Activated T-helper 9 cell treated with anti-CD3 and anti-CD28 coated beads, Interleukin-2, amount 50 U/mL, for 16 hours (primary cell): ENCODE measurements at regions not wholly inside any gene's neighbourhood (a gene's known extent, or its start where the extent isn't known, plus 50 kb on each side); places are given as distances from the start of the nearest gene placed in this dataset.

Experiments
- DNase-seq: peaks from one replicate; pipeline ENCODE4 v3.0.0-alpha.2; 2020; ENCODE audit warnings: low read depth

DNA sequence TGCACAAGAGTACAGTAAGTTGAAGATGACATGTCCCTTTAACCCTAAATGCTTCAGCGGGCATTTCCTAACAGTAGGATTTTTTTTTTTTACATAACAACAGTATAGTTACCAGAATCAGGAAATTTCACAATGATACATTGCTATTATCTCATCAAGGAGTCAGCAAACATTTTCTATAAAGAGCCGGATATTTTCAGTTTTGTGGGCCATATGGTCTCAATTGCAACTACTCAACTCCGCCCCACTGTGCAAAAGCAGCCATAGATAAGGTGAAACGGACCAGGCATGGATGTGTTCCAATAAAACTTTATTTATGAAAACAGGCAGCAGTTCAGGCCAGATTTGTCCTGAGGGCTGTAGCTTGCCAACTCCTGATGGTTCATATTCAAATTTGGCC lies 130.6 kb downstream of the SMAD6 start:
- no peak for DNase-seq

GRCh38 chr15:66833371-66833770 lies 131.3 kb downstream of the SMAD6 start:
- no peak for DNase-seq

GRCh38 chr15:66833803-66834202 lies 131.8 kb downstream of the SMAD6 start:
- DNase-seq, result no peak

GRCh38 chr15:66834881-66835878 lies 133.1 kb downstream of the SMAD6 start:
- no peak for DNase-seq

DNA sequence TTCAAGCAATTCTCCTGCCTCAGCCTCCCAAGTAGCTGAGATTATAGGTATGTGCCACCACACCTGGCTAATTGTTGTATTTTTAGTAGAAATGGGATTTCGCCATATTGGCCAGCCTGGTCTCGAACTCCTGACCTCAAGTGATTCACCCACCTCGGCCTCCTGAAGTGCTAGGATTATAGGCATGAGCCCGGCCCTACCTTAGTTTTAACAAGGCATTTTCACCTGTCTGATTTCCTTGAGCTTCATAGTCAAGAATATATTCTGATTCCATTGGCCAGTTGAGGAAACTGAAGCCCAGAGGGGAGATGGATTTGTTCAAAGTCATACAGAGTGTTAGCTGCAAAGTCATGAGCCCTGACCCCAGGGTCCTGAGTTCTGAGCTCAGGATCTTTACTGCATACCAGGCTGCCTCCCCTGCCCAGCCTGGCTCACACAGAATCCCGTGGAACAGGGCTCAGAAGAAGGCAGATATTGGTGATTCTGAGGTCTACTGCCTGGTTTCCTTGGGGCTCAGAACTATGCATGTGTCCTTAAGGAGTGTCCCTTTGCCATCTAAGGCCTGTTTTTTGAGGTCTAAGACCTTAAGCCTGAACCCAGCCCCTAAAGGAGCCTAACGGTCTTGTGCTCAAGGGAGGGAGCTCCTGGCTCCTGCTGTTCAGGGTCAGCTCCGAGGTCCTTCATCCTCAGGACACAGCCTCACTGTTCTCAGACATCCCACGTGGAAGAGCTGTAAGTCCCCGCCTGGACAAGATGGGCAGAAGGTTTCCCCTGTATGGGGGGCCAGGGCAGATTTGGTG lies 134.4 kb downstream of the SMAD6 start:
- no peak for DNase-seq

DNA sequence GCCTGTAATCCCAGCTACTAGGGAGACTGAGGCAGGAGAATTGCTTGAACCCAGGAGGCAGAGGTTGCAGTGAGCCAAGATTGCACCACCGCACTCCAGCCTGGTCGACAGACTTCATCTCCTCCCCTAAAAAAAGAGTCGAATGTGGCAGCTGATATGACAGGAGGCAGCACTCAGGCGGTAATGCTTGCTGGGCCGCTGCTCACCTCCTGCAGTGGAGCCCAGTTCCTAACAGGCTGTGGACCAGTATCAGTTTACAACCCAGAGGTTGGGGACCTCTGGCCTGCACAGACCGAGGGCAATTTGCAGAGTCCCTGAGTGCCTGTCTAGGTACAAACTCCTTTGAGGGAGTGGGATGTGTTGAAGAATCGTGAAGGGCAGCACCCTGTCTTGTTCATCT lies 136.2 kb downstream of the SMAD6 start:
- no peak for DNase-seq

DNA sequence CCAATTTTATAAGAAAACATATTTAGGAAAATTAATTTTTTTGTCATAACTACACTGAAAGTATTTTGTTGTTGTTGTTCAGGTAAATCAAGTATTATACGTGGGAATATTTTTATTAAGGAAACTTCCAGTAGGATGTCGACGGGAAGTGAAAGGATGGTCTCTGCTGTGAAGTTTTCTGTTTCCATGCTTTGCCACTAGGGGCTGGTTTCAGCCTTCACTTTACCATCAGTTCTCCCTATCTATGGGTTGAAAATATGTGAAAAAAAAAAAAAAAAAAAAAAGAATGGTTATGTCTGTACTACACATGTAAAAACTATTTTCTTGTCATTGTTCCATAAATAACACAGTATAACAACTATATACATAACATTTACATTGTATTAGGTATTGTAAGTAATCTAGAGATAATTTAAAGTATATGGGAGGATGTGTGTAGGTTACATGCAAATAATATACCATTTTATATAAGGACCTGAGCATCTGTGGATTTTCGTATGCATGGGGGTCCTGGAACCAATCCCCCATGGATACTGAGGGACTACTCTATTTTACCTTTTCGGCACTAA lies 136.7 kb downstream of the SMAD6 start:
- DNase-seq, result no peak

DNA sequence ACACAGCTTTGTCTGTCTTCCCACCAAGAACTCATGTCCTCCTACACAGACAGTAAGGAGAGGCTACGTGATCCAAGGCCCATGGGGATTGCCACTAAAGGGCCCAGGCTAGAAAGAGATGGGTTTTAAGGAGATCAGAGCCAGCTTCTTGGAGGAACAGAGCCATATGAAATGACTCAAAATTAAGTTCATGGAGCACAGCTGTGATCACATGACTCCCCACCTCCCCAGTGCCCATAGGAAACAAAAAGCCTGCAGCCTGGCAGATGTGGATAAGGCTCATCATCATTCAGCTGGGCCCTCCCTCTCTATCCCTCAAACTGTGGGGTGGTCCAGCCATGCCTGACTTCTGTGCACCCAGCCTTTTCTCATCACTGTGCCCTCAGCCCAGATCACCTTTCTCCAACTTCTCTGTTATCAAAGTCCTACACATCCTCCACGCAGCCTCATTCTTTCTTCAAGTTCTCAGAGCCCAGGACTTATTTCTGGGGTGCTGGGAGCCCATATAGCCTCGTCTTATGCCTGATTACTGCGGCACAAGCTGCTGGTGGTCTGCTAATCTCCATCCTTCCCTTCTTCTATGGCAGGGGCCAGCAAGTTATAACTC lies 137.6 kb downstream of the SMAD6 start:
- no peak for DNase-seq

DNA sequence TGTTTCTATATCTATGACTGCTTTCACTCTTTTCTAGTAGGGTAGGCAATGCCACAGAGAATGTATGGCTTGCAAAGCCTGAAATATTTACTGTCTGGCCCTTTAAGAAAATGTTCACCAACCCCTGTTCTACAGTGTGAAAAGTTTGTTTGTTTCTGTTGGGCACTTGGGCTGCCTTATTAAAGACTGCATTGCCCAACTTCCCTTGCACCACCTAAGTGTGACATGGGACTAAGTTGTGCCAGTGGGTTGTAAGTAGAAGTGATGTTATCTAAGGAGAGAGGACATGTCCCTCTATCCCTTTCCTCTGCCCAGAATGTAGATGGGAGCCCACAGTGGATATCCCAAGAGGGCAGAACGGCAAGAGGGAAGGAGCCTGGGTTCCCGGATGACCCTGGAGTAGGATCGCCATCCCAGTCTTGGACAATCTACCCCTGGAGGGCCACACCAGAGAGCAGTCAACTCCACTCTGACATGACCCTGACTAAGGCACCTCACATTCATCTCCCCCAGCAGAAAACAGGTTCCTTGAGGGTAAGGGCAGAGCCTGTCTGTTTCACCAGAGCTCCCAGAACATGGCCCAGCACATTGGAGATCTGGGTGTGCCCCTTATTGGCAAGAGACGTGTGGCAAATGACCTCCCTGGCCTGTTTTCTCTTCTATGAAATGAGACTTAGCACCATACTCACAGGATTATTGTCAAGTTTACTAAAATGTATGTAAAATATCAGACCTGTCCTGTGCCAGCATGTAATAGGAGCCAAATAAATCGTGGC lies 138.8 kb downstream of the SMAD6 start:
- no peak for DNase-seq

DNA sequence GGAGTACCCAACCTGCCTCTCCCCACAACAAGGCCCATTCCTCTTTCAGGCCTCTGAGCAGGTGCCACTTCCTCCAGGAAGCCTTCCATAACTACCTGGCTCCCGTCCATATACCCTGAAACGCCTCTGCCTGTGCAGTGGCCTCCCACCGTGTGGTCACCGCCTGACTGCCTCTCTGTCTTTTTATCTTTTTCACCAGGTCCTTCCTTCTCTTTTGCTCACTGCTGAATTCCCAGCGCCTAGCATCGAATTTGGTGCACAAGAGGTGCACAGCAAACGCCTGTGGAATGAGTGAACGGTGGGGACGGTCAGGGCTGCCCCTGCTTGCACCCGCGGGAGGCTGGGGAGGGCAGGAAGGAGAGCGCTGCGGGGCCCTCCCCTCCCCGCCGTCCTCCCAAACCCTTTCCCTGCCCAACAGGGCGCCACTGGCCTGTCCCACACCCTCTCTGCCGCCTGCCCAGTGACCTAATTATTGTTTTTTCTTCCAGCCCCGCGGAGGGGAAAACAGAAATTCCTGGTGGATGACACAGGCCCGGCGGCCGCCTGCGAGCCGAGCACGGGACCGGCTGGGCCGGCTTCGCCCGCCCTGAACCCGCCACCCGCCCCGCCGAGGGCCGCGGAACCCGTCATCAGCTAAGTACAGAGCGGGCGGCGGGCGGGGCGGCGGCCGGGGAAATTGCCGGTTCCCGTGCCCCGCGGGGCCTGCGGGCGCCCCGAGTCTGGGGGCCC lies 140.1 kb downstream of the SMAD6 start:
- DNase-seq, result no peak

- no peak for DNase-seq
These were observed 140.8 kb downstream of the SMAD6 start for GRCh38 chr15:66842710-66843441.

GRCh38 chr15:66843581-66843980 lies 141.5 kb downstream of the SMAD6 start:
- no peak for DNase-seq

GRCh38 chr15:66844041-66844746 lies 142.2 kb downstream of the SMAD6 start:
- DNase-seq, result no peak

- DNase-seq, result no peak
These were observed 142.7 kb downstream of the SMAD6 start for GRCh38 chr15:66844747-66845145.

GRCh38 chr15:66845266-66845785 lies 143.3 kb downstream of the SMAD6 start:
- no peak for DNase-seq

GRCh38 chr15:66846031-66846430 lies 144.0 kb downstream of the SMAD6 start:
- DNase-seq, result no peak

GRCh38 chr15:66846811-66847210 lies 144.8 kb downstream of the SMAD6 start:
- no peak for DNase-seq

DNA sequence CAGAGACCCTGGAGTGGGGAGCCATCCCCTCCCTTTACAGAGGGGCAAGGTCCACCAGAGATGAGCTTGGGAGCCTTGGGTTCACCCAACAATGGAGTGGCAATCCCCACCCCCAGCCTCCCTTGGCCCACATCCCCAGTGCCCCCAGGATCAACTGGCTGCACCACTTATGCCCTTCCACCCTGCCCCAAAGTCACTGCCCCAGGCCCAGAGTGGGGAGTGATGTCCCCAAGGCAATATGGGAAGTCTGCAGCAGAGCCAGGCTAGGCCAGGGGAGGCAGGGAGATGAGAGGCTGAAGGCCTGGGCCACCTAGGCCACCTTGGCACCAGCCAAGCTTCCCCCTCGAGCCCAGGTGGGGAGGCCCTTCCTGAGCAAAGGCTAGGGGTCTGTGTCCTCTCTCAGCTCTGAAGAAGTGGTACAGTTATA lies 145.5 kb downstream of the SMAD6 start:
- no peak for DNase-seq

DNA sequence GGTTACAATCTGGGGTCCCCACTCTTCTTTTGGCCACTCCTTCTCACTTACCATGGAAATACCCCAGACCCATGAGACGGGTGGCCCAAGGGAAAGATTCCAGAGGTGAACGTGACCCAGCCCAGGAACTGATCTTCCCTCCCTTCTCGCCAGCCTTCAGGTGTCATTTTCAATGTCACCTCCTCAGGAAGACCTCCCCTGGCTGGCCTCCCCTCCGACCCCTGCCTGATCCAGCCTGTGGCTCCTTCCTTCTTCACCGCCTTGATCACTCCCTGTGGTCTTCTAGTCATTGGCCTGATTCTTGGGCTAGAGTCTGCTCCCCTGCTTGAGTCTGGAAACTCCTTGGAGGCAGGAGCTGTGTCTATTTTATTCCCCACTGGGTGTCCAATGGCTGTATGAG lies 146.1 kb downstream of the SMAD6 start:
- no peak for DNase-seq
